ENCODE measurements at regions not wholly inside any gene's neighbourhood (a gene's known extent, or its start where the extent isn't known, plus 50 kb on each side); places are given as distances from the start of the nearest gene placed in this dataset.

- H3K27me3 Mint-ChIP-seq (ENCODE audit: unreplicated experiment): no peaks in the 10 kb centered on the region
- no peak for DNase-seq (ENCODE audit: extremely low spot score, unreplicated experiment)
- no peaks in the 10 kb centered on the region for H3K36me3 Mint-ChIP-seq (ENCODE audit: unreplicated experiment)
- H3K9me3 Mint-ChIP-seq (ENCODE audit: unreplicated experiment): peaks cover 9% of the 10 kb centered on the region
- H3K4me1 Mint-ChIP-seq (ENCODE audit: unreplicated experiment): no peaks in the 10 kb centered on the region
- H3K27ac Mint-ChIP-seq (ENCODE audit: unreplicated experiment): no peak overlapping the region
- H3K4me3 Mint-ChIP-seq (ENCODE audit: unreplicated experiment): no peak overlapping the region
- no peak for TF ChIP-seq CTCF (IDR thresholded peaks at IDR 0.05)
Observed at GRCh38 chr12:114776731-114777442, 92.9 kb upstream of the TBX3 start.

- no peaks in the 10 kb centered on the region for H3K27me3 Mint-ChIP-seq (ENCODE audit: unreplicated experiment)
- DNase-seq (ENCODE audit: extremely low spot score, unreplicated experiment): no peak
- no peaks in the 10 kb centered on the region for H3K4me1 Mint-ChIP-seq (ENCODE audit: unreplicated experiment)
- no peak overlapping the region for H3K27ac Mint-ChIP-seq (ENCODE audit: unreplicated experiment)
- peaks cover 9% of the 10 kb centered on the region for H3K9me3 Mint-ChIP-seq (ENCODE audit: unreplicated experiment)
- H3K4me3 Mint-ChIP-seq (ENCODE audit: unreplicated experiment): no peak overlapping the region
- no peaks in the 10 kb centered on the region for H3K36me3 Mint-ChIP-seq (ENCODE audit: unreplicated experiment)
- no peak for TF ChIP-seq CTCF (IDR thresholded peaks at IDR 0.05)
Observed at GRCh38 chr12:114774699-114775098, 90.7 kb upstream of the TBX3 start.

GRCh38 chr12:114774197-114774596, 90.2 kb upstream of the TBX3 start:
- H3K27ac Mint-ChIP-seq (ENCODE audit: unreplicated experiment): no peak overlapping the region
- no peak for DNase-seq (ENCODE audit: extremely low spot score, unreplicated experiment)

GRCh38 chr12:114770323-114770722, 86.3 kb upstream of the TBX3 start:
- DNase-seq (ENCODE audit: extremely low spot score, unreplicated experiment): no peak
- Mint-ChIP-seq H3K27ac (ENCODE audit: unreplicated experiment) (no peak overlapping the region), H3K36me3 (ENCODE audit: unreplicated experiment) (no peaks in the 10 kb centered on the region), H3K9me3 (ENCODE audit: unreplicated experiment) (peaks cover 6% of the 10 kb centered on the region), H3K4me3 (ENCODE audit: unreplicated experiment) (no peak overlapping the region), H3K4me1 (ENCODE audit: unreplicated experiment) (no peaks in the 10 kb centered on the region), H3K27me3 (ENCODE audit: unreplicated experiment) (no peaks in the 10 kb centered on the region)
- TF ChIP-seq CTCF (IDR thresholded peaks at IDR 0.05): no peak

More at GRCh38 chr12:114774197-114774596, 90.2 kb upstream of the TBX3 start:
- peaks cover 9% of the 10 kb centered on the region for H3K9me3 Mint-ChIP-seq (ENCODE audit: unreplicated experiment)
- no peak for TF ChIP-seq CTCF (IDR thresholded peaks at IDR 0.05)
- no peaks in the 10 kb centered on the region for H3K36me3 Mint-ChIP-seq (ENCODE audit: unreplicated experiment)
- no peaks in the 10 kb centered on the region for H3K27me3 Mint-ChIP-seq (ENCODE audit: unreplicated experiment)
- no peak overlapping the region for H3K4me3 Mint-ChIP-seq (ENCODE audit: unreplicated experiment)
- H3K4me1 Mint-ChIP-seq (ENCODE audit: unreplicated experiment): no peaks in the 10 kb centered on the region

- peaks cover 1% of the 10 kb centered on the region for H3K9me3 Mint-ChIP-seq (ENCODE audit: unreplicated experiment)
- no peak for TF ChIP-seq CTCF (IDR thresholded peaks at IDR 0.05)
- DNase-seq (ENCODE audit: extremely low spot score, unreplicated experiment): no peak
- no peak overlapping the region for H3K27ac Mint-ChIP-seq (ENCODE audit: unreplicated experiment)
- no peaks in the 10 kb centered on the region for H3K27me3 Mint-ChIP-seq (ENCODE audit: unreplicated experiment)
- no peak overlapping the region for H3K4me3 Mint-ChIP-seq (ENCODE audit: unreplicated experiment)
- no peaks in the 10 kb centered on the region for H3K4me1 Mint-ChIP-seq (ENCODE audit: unreplicated experiment)
- H3K36me3 Mint-ChIP-seq (ENCODE audit: unreplicated experiment): no peaks in the 10 kb centered on the region
Observed at GRCh38 chr12:114769634-114770033, 85.7 kb upstream of the TBX3 start.
